Fibroblast of pulmonary artery (primary cell): ENCODE measurements at regions not wholly inside any gene's neighbourhood (a gene's known extent, or its start where the extent isn't known, plus 50 kb on each side); places are given as distances from the start of the nearest gene placed in this dataset.

ENCODE experiments used
- DNase-seq: peaks from one replicate; pipeline ENCODE4 v3.0.0-alpha.2; 2010; ENCODE audit warnings: low read depth
- H3K4me3 ChIP-seq: replicated peaks from 2 replicates; pipeline ENCODE4 v1.5.1; 2011; ENCODE audit warnings: low read depth, mild to moderate bottlenecking, control low read depth, low read length, moderate library complexity
- TF ChIP-seq, protein P1 (sequence below): IDR thresholded peaks from 2 replicates; pipeline ENCODE4 v1.5.1; 2011; ENCODE audit warnings: mild to moderate bottlenecking, control low read depth, low read length, inconsistent platforms; ENCODE audit errors: missing control alignments

DNA sequence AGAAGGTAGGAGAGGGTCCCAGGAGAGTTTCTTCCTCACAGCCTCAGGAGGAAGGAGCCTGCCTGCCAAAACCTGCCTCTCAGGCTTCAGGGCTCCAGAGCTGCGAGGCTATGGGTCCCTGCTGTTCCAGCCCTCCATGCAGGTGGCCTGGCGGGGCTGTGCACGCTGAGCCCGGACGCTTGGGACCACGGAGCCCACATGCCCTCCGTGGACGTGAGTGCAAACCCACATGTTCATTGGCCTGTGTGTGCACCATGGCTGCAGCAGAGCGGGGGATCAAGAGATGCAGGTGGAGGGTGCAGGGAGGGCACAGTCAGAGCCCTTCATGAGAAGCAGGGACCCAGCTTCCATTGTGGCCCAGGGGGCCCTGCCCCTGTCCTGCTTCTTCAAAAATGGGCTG lies 287.3 kb downstream of the IRX2 start:
- TF ChIP-seq, protein P1, sequence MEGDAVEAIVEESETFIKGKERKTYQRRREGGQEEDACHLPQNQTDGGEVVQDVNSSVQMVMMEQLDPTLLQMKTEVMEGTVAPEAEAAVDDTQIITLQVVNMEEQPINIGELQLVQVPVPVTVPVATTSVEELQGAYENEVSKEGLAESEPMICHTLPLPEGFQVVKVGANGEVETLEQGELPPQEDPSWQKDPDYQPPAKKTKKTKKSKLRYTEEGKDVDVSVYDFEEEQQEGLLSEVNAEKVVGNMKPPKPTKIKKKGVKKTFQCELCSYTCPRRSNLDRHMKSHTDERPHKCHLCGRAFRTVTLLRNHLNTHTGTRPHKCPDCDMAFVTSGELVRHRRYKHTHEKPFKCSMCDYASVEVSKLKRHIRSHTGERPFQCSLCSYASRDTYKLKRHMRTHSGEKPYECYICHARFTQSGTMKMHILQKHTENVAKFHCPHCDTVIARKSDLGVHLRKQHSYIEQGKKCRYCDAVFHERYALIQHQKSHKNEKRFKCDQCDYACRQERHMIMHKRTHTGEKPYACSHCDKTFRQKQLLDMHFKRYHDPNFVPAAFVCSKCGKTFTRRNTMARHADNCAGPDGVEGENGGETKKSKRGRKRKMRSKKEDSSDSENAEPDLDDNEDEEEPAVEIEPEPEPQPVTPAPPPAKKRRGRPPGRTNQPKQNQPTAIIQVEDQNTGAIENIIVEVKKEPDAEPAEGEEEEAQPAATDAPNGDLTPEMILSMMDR = no peak
- H3K4me3 ChIP-seq = no peak overlapping the region
- no peak for DNase-seq

DNA sequence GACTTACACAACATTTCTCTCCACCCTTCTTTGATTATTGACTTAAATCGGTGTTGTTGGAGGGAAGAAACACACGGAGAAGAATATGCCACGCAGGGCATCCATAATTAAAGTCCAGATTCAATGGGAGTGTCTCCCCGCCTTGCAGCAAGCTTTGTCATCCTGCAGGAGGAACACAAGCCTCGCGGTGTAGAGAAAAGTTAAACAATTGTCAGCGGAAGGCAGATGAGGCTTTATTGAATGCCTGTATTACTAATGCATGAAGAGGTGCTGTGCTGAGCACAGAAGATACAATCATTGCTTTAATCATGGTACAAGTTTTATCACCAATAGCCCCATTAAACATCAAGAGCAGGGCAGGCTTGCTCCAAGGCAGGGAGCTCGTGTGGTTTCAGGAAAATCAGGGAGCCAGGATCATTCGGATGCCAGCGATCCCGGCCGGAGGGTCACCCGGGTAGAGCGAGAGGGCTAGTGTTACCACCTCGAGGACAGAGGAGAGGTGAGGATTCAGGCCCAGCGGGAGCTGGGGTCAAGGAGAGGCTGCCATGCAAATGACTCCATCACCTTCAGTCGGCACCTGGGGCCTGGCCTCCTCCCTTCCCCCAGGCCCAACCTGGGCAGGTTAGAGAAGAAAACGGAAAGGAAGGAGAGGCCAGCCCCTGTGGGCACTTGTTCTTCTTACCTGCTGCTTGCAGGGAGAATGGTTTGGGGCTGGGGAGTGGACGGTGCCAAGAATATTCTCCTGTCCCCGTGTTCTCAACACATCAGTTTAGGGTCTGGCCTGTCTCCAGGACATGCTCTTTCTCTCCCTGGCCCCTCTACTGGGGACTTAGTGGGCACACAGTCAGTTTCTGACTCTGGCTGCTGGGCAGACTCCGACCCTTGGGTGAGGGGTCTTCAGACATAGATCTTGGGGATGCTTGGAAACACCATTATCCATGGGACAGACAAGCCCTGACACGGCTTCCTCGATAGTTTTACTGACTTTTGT lies 289.5 kb downstream of the IRX2 start:
- DNase-seq = no peak
- H3K4me3 ChIP-seq = no peak overlapping the region
- TF ChIP-seq, protein P1 = no peak

DNA sequence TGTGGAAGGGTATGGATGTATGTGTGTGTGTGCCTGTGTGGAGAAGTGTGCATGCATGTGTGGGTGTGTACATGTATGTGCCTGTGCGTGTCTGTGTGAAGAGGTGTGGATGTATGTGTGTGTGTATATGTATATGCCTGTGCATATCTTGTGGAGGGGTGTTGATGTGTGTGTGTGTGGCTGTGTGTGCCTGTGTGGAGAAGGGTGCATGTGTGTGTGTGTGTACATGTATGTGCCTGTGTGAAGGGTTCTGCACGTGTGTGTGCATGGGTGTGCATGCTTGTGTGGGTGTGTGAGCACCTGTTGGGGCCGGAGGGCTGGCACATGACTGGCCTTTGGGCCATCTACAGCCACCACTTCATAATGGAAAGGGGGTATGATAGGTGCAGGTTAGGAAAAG lies 291.4 kb downstream of the IRX2 start:
- TF ChIP-seq, protein P1 = no peak
- DNase-seq = no peak
- H3K4me3 ChIP-seq = no peak overlapping the region

DNA sequence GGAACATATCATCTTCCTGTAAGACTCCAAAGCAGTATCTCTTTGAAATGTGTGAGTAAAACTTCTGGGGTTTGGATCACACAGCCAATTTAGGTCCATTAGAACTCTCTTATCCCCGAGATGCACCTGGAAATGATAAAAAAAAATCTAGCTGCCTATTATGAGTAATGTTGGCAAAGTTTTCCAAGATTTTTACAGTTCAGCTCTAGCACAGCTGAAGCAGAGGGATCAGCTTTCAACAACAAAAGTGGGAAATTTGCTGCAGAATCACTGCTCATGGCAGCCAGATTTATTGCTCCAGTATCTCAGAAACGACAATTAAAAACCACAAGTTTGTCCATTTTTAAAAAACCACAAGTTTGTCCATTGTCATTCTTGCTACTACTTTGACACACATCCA lies 292.2 kb downstream of the IRX2 start:
- no peak overlapping the region for H3K4me3 ChIP-seq
- DNase-seq = no peak
- TF ChIP-seq, protein P1 = no peak

DNA sequence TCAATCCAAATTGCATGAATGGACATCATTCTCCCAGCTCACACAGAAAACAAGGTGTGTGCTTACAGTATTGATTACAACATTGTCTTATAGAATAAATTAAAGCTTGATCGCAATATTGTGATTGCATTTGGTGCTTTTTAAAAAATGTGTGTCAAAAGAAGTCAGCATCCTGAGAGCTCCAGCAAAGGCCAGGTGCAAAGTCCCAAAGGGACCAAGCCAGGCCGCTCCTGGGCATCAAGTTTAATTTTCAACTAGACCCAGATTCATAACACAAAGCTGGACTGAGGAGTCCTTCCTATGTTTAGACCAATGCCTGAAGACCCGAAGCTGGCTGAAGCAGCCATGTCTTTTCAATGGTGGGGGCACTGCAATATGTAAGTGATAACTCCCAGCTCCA lies 295.6 kb downstream of the IRX2 start:
- DNase-seq = no peak
- TF ChIP-seq, protein P1 = no peak
- H3K4me3 ChIP-seq = no peak overlapping the region

DNA sequence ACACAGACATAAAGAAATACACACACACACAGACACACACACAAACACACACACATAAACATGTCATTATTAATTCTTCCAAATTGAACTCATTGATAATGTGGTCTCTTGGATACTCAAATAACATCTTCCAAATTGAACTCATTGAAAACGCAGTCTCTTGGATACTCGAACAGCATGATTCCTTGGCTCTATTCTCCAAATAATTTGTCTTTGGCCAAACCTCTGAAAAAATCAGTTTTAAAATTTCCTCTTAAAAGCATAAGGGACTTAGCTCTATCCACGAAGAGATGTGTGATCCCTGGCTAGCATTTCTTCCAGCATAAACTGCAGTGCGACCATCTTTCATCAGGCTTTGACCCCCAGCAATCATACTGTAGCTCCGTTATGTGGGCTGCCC lies 296.6 kb downstream of the IRX2 start:
- no peak for DNase-seq
- no peak overlapping the region for H3K4me3 ChIP-seq
- TF ChIP-seq, protein P1 = no peak
